Thoracic aorta (tissue), 2 donors: ENCODE measurements at regions not wholly inside any gene's neighbourhood (a gene's known extent, or its start where the extent isn't known, plus 50 kb on each side); places are given as distances from the start of the nearest gene placed in this dataset.

Experiments used
- ATAC-seq: fragments of 150-250 bp; one replicate; pipeline ENCODE4 v1.8.0; 2017; ENCODE audit warnings: low read depth; ENCODE audit not compliant: insufficient number of reproducible peaks, low FRiP score
- DNase-seq: peaks from one replicate; pipeline ENCODE4 v3.0.0-alpha.2; 2020; ENCODE audit warnings: low spot score
- H3K27ac ChIP-seq, 2 donors: fragments of 200-600 bp; sonication (generic); 1 replicate in 1 of 2; 2 replicates in 1 of 2; pipeline ENCODE4 v1.5.1; 2016; ENCODE audit warnings: mild to moderate bottlenecking in 2 of 2, moderate library complexity in 2 of 2
- H3K27me3 ChIP-seq: fragments of 200-600 bp; sonication (generic); replicated peaks from 2 replicates; pipeline ENCODE4 v1.6.0; 2016; ENCODE audit warnings: mild to moderate bottlenecking; ENCODE audit not compliant: insufficient read depth
- H3K36me3 ChIP-seq: fragments of 200-600 bp; sonication (generic); one replicate; pipeline ENCODE4 v1.5.1; 2016
- H3K4me1 ChIP-seq, 2 donors: fragments of 200-600 bp; sonication (generic); 1 replicate in 1 of 2; 2 replicates in 1 of 2; pipeline versions ENCODE4 v1.5.1 to v1.6.0; 2016; ENCODE audit warnings: low read depth in 2 of 2, mild to moderate bottlenecking in 1 of 2; ENCODE audit not compliant: control insufficient read depth in 1 of 2
- H3K4me3 ChIP-seq: fragments of 200-600 bp; sonication (generic); 2 replicates; pipeline ENCODE4 v1.5.1; 2016; ENCODE audit warnings: mild to moderate bottlenecking
- H3K9me3 ChIP-seq: fragments of 200-600 bp; sonication (generic); 2 replicates; pipeline ENCODE4 v1.5.1; 2016
- TF ChIP-seq, protein P1 (sequence below): fragments of 200-600 bp; sonication (generic); IDR thresholded peaks from one replicate; pipeline ENCODE4 v1.5.1; 2019; ENCODE audit warnings: antibody characterized with exemption

DNA sequence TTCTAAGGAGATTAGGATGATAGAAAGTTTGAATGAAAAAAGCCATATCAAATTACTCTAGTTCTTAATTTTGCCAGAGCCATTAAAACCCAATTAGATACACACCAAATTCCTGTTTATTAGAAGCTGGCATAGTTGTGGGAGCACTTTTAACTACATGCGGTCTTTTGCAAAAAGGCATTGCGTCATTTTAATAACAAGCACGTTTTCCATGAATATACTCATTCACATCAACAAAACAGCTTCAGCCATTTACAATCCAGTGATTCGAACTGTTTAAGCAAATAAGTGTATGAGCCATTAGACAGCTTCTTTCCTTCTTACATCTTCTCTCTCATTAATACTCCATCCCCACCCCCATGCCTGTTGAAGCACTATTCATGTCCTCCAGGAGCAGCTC is 109.5 kb upstream of the EOLA2 start:
- Histone ChIP-seq H3K9me3 (no peaks in the 10 kb centered on the region), H3K27me3 (no peaks in the 10 kb centered on the region), H3K36me3 (no peaks in the 10 kb centered on the region), H3K27ac (no peak overlapping the region), H3K4me1 (no peaks in the 10 kb centered on the region), H3K4me3 (no peak overlapping the region)
- TF ChIP-seq, protein P1, sequence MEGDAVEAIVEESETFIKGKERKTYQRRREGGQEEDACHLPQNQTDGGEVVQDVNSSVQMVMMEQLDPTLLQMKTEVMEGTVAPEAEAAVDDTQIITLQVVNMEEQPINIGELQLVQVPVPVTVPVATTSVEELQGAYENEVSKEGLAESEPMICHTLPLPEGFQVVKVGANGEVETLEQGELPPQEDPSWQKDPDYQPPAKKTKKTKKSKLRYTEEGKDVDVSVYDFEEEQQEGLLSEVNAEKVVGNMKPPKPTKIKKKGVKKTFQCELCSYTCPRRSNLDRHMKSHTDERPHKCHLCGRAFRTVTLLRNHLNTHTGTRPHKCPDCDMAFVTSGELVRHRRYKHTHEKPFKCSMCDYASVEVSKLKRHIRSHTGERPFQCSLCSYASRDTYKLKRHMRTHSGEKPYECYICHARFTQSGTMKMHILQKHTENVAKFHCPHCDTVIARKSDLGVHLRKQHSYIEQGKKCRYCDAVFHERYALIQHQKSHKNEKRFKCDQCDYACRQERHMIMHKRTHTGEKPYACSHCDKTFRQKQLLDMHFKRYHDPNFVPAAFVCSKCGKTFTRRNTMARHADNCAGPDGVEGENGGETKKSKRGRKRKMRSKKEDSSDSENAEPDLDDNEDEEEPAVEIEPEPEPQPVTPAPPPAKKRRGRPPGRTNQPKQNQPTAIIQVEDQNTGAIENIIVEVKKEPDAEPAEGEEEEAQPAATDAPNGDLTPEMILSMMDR, result no peak
- DNase-seq, result no peak
- ATAC-seq, result no peak

DNA sequence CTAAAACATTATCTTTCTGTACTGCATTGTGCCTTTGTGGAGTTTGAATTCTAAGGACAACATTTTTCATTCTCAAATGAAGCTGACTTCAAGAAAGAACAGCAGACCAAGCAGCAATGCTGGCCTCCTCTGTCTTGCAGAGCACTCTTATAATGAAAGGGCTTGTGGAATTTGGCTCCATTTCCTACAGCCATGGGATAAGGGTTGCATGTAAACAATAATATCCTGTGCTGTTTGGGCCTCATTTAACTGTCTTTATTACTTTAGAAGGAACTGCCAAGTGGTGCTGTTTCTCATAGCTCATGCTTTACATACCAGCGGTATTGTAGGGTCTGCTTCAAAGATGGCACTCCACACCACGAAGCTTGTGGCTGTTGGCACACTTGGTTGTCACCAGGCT is 111.4 kb upstream of the EOLA2 start:
- Histone ChIP-seq H3K4me3 (no peak overlapping the region), H3K36me3 (no peaks in the 10 kb centered on the region), H3K27me3 (no peaks in the 10 kb centered on the region), H3K4me1 (no peaks in the 10 kb centered on the region), H3K27ac (no peak overlapping the region), H3K9me3 (no peaks in the 10 kb centered on the region)
- ATAC-seq, result no peak
- TF ChIP-seq, protein P1, result no peak
- no peak for DNase-seq

DNA sequence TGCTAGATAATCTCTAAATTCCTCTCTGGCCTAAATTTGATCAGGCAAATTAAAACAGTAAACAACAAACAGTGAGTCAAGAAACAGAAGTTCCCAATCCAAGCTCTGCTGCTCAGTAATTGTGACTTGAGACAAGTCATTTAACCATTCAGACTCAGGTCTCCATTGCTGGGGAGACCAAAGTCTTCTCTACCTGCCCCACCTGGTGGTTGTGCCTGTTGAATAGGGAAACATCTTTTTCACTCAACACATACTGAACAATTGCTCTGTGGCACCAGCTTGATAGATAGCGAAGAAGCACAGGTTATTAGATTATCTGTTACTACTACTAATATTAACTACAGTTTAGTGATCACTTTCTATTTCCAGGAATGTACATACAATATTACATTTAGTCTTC is 112.1 kb upstream of the EOLA2 start:
- H3K36me3 ChIP-seq, result no peaks in the 10 kb centered on the region
- TF ChIP-seq, protein P1, result no peak
- no peaks in the 10 kb centered on the region for H3K4me1 ChIP-seq
- H3K27ac ChIP-seq, result no peak overlapping the region
- no peak overlapping the region for H3K4me3 ChIP-seq
- DNase-seq, result no peak
- ATAC-seq, result no peak
- no peaks in the 10 kb centered on the region for H3K9me3 ChIP-seq
- no peaks in the 10 kb centered on the region for H3K27me3 ChIP-seq

DNA sequence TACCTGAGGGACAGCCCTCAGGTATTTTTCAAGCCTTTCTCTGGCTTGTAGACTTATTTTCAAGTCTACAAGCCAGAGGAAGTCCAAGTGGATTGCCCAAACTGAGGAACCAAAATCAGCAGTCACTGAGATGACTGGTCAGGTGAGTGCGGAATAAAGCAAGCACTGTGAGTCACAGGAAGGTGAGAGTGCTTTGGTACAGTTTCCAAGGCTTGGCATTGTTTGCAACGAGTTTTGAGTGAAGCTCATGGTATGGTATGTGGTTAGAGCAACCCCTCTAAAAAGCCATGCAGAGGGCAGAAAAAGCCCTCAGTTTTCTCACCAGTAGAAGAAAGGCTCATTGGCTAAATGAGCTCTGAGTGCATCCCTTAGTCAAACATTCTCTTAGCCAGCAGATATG is 112.8 kb upstream of the EOLA2 start:
- H3K27me3 ChIP-seq, result no peaks in the 10 kb centered on the region
- DNase-seq, result no peak
- TF ChIP-seq, protein P1, result no peak
- no peak for ATAC-seq
- H3K27ac ChIP-seq, result no peak overlapping the region
- H3K9me3 ChIP-seq, result no peaks in the 10 kb centered on the region
- no peak overlapping the region for H3K4me3 ChIP-seq
- no peaks in the 10 kb centered on the region for H3K4me1 ChIP-seq
- no peaks in the 10 kb centered on the region for H3K36me3 ChIP-seq

DNA sequence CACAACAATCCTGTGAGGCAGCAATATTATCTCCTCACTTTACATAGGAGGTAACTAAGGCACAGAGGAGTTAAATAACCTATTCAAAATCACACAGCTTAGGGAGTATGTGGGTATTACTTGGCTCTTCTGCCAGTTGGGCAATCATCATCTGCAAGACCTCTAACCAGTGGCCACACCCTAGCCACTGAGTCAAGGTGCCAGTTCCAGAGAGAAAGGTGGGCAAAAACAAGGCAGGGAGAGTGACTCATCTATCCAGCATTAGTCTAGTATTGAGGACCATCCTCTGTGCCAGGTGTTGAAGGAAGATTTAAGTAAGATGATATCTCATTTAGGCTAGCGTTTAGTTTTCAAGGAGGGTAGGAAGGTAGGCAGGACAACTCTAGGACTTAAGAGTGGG is 113.9 kb upstream of the EOLA2 start:
- ATAC-seq, result no peak
- H3K4me1 ChIP-seq, result no peaks in the 10 kb centered on the region
- no peak overlapping the region for H3K27ac ChIP-seq
- H3K4me3 ChIP-seq, result no peak overlapping the region
- H3K27me3 ChIP-seq, result no peaks in the 10 kb centered on the region
- DNase-seq, result no peak
- H3K36me3 ChIP-seq, result no peaks in the 10 kb centered on the region
- TF ChIP-seq, protein P1, result no peak
- no peaks in the 10 kb centered on the region for H3K9me3 ChIP-seq
